H54 (cell line): ENCODE measurements at regions not wholly inside any gene's neighbourhood (a gene's known extent, or its start where the extent isn't known, plus 50 kb on each side); places are given as distances from the start of the nearest gene placed in this dataset.
A peak's percentile ranks its signal among the peaks of the same experiment; 100 is the strongest.

Experiments
- DNase-seq: peaks from one replicate; pipeline ENCODE4 v3.0.0; 2011; ENCODE audit warnings: low spot score, mixed read lengths; ENCODE audit not compliant: insufficient read length
- FAIRE-seq: peaks from 3 replicates; lab custom pipeline; 2011; peaks lifted over from hg19 to GRCh38; lab: Jason Lieb, UNC
- POLR2A ChIP-seq: IDR thresholded peaks from 2 replicates; pipeline ENCODE4 v1.6.1; 2011; ENCODE audit warnings: low read depth, mild to moderate bottlenecking, low read length

DNA sequence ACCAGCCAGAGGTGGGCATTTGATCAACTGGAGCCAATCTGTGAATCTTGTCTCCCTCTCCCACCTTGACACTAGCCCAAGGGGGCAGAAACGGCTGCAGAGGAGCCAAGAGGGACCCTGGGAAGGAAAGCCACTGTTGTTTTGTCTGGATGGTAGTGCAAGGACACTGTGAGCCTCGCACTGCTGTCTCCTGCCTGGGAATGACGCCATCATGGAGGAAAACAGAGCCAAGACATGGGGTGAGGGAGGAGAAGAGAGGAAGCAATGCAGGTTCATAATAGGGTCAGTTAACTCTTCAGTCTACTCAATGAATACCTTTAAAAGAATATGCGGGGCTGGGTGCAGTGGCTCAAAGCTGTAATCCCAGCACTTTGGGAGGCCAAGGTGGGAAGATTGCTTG, 231.1 kb upstream of the AGAP1 start:
- FAIRE-seq (no peak), DNase-seq (no peak)
- TF ChIP-seq POLR2A = no peak

DNA sequence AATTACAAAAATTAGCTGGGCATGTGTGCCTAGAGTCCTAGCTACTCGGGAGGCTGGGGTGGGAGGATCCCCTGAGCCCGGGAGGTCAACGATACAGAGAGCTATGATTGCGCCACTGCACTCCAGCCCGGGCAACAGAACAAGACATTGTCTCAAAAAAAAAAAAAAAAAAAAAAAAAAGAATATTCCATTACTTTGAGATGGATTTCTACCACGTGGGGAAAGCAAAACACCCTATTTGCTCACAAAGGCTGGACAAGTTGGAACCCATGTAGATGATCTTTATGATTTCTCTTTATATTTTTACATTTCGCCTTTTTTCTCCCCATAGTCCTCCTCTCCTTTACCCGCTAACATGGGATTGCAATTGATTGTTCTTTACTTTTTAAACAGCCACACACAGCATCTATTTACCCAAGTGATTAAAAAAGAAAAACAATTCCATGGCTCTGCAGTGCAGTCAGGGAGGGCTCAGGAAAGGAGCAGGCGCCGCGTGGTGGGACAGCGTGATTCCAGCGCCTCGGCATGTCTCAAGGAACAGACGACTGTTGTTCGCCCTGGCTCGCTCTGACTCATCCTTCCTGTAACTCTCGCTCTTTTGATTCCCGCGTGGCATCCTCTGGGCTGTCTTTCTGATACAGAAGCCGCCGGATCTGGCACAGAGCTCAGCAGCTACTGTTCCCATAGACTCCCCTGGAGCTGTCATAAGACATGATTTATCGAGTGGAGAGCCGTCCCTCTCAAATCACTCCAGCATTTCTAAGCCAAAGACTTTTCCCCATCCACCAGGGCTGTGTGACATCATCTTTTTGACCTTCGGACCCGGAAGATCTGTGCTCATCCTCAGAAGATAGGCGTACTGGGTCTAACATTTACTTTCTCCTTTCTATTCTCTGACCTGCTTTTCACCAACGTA, 230.4 kb upstream of the AGAP1 start:
- DNase-seq (peak; percentile 93), FAIRE-seq (peak; percentile 78)
- TF ChIP-seq POLR2A = no peak

DNA sequence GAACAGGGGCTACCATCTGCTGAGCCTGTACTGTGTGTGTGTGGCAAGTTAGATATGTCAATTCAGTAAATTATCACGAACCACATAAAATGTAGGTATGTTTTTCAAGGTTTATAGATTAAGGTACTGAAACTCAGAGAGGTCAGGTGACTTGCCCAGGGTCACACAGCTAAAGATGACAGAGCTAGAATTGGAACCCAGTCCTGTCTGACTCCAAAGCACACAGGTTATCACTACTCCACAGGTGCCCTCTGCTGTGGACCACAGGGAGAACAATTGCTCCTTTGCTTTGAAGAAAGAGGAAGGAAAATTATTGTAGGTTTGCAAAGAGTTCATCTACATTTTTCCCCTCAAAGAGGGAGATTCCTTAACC, 229.7 kb upstream of the AGAP1 start:
- DNase-seq (no peak), FAIRE-seq (no peak)
- TF ChIP-seq POLR2A = no peak

DNA sequence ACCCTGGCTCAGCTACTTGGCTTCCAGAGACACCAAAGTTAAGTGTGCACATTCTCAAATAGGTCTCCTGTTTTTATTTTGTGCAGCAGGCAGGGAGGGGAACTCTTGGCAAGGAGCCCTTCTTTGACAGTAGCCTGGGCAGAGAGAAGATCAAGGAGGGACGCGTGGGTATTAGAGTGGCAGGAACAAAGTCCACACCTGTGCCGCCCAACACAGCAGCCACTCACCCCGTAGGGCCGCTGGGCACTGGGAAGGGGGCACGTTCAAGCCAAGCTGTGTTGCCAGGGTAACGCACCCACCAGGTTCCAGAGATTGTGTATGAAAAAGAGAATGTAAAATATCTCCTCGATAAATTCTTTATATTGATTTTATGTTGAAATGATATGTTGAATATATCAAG, 229.3 kb upstream of the AGAP1 start:
- no peak for DNase-seq
- FAIRE-seq = no peak
- TF ChIP-seq POLR2A = no peak

DNA sequence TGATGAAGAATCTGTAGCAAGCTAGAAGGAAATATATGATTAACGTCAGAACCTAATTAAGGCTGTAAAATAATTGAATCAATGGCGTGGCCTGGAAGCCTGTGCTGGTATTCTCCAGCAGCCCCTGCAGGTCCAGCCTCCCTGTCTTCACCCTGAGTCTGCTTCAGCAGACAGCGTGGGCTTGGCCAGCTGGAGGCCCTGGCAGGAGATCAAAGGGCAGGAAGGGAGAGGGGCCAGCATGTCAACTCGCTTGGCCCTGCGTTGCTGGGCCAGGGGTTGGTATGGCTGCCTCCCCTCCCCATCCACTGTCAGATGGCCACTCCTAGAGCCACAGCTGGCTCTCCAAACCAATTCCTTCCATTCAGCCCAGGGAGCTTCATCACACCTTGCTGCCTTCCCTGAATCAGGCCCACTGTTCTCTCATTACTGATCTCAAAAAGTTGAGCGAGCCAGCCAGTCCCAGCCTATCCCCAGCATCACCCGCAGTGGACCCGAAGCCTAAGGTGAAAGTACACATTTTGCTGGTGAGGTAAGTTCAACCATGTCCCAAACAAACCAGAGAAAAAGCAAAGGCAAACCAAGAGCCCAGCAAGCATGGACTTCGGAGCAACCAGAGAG, 228.4 kb upstream of the AGAP1 start:
- no peak for TF ChIP-seq POLR2A
- FAIRE-seq = no peak
- no peak for DNase-seq

DNA sequence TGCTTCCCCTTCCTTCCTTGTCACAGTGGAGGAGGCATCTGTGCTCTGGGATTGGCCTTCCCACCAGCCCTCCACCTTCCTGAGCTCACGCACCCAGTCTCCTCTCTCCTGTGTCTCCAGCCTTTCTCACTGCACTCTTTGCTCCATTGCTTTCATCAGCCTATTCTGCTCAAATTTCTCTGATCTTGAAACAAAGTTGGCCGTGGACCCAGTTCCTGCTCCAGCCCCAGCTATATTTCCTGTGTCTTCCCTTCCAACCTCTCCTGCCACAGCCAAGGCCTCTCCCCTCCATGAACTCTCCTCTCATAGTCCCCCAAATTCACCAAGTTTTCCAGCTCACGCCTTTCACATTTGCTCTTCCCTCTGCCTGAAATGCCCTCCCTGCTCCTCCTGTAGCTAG, 226.6 kb upstream of the AGAP1 start:
- no peak for TF ChIP-seq POLR2A
- DNase-seq (no peak), FAIRE-seq (no peak)

DNA sequence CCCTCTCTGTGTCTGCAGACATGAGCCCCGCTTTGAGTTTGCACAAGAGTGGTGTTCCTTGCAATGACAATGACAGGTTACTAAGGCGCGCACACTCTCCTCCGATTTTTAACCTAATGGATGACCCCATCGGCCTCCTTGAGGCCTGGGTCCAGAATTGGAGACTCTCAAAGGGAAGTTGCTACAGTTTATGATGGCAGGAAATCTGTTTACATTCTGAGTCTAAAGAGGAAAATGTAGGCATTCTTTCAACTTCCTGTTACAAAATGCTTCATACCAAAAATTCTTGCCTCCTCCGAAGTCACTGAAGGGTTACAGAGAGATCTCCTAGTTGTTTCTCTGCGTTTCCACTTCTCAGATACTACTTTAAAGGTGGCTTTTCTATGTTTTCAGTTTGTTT, 225.3 kb upstream of the AGAP1 start:
- FAIRE-seq = no peak
- no peak for TF ChIP-seq POLR2A
- no peak for DNase-seq

DNA sequence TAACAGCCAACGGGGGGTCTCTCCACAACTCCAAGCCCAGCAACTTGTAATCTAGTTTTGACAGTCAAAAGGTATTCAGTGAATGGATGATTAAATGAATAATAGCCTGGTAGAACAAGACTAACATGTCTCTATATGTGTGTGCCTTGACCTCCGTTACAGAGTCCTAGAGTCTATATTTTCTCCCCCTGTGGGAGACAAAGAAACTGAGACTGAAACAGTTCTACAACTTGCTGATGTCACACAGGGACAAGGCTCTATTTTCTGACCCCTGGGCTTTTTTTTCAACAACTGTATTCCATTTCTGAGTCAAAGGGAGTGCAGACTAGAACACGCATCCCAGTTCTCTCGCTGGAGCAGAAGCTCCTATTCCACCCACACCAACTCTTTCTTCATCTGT, 223.6 kb upstream of the AGAP1 start:
- DNase-seq = no peak
- TF ChIP-seq POLR2A = no peak
- FAIRE-seq = no peak

DNA sequence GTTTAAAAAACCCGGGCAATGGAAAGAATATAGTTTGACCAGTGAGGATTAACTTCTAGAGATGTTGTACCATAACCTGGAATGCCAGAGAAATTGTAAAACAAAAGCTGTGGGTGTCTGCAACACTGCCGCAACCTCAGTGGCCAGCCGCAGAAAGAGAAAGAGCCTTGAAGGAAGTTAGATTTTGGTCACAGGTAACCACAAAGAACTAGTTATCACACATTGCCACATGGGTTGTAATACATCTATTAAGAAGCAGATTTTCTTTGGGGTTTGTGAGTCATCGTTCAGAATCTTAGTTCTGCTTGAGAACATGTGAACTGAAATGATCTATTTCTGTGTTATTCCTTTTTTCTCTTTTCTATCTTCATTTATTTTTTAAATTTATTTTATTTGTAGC, 222.9 kb upstream of the AGAP1 start:
- DNase-seq (no peak), FAIRE-seq (no peak)
- TF ChIP-seq POLR2A = no peak

DNA sequence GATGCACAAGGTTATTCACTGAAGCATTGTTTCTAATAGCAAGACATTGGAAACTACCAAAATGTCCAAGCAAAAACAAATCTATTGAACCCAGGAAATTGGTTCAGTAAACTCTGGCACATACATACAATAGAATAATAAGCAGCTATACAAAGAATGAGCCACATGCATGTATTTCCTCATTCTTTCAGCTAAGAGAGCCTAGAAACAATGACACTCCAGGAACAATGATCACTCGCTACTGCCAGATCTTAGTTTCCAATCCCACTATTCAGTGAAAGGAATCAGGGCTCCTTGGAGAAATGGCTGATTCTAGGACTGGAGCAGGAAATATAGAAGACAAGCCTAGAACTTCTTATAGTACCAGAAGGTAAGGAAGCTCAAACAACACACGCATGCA, 221.9 kb upstream of the AGAP1 start:
- DNase-seq (no peak), FAIRE-seq (no peak)

DNA sequence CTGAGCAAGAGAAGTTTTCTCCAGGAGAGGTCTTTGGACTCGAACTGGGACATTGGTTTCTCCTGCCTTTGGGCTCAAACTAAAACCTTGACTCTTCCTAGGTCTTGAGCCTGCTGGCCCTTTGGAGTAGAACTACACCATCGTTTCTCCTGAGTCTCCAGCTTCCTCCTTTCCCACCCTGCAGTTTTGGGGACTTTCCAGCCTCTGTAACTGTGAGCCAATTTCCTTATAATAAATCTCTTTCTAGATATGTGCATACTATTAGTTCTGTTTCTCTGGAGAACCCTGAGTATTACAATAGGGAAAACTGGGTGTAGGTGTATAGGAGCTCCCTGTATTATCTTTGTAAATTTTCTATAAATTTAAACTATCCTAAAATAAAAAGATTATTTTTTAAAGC, 219.8 kb upstream of the AGAP1 start:
- FAIRE-seq (no peak), DNase-seq (no peak)
- TF ChIP-seq POLR2A = no peak

More for the DNA sequence above, 221.9 kb upstream of the AGAP1 start:
- no peak for TF ChIP-seq POLR2A

DNA sequence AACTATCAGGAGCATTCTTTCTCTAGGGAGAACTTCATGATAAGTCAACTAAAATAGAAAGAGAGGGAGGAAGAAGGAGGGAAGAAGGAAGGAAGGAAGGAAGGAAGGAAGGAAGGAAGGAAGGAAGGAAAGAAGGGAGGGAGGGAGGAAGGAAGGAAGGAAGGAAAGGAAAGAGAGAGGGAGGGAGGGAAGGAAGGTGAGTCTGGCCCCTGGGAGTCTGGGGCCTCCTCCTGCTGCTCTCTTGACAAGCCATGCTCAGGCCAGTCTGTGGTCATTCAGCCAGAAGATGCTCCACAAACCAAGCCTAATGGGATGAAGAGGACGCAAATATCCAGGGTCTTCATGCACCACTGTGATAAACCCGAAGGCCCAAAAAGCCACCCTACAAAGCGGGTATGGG, 216.4 kb upstream of the AGAP1 start:
- FAIRE-seq (no peak), DNase-seq (no peak)
- no peak for TF ChIP-seq POLR2A

DNA sequence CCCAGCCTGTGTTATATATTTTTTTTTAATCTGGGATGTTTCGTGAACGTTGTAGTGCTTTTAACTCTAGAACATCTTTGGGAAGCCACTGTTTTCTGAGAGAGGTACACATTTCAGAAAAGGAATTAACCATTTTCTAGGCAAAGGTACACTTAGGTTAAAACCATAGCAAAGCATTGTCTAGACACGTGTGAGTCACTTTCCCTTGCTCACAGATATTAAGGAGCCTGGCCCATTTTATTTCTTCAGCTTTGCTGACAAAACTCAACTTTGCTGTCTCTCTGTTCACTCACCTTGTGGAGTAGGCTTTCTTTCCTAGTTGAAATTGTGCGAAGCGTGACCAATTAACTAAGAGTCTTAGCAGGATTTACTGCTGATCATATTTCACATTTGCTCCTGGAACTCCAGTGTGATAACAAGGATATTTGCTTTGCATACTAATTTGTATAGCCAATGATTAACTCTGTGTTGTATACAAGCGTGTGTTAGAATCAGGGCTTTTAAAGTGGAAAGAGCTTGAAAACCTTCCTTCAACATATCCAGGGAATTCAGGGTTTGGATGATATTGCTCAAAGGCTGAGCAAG, 215.0 kb upstream of the AGAP1 start:
- FAIRE-seq = no peak
- no peak for DNase-seq
- TF ChIP-seq POLR2A = no peak

DNA sequence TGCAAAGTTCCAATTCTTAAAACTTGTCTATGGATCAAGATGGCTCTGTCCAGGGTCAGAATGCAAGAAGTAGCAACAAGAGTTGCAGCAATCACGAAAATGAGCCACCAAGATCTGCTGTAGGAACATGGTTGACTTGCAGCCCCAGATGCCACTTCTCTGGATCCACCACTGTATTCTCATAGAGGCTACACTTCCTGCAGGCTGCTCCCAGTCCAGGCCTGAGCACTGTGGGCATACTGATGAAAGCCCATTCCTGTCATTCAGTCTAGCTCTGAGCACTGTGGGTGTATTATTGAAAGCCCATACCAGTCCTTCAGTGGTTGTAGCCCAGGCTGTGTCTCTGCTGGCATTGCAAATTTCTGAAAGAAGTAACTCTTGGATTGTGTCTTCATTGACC, 213.9 kb upstream of the AGAP1 start:
- FAIRE-seq (no peak), DNase-seq (no peak)

More for the DNA sequence above, 213.9 kb upstream of the AGAP1 start:
- TF ChIP-seq POLR2A = no peak
